CD4-positive, alpha-beta T cell treated with Interleukin-15 for 4 hours (primary cell): ENCODE measurements at regions not wholly inside any gene's neighbourhood (a gene's known extent, or its start where the extent isn't known, plus 50 kb on each side); places are given as distances from the start of the nearest gene placed in this dataset.
"Not testable (repeated sequence)": the region's sequence is repeated elsewhere in the genome, so short reads cannot be mapped to it uniquely, and the experiment has no call there.

Source experiments
- DNase-seq: peaks from one replicate; pipeline ENCODE4 v3.0.0-alpha.2; 2020; ENCODE audit warnings: low spot score

GRCh38 chr2:126227250-126227649 is 428.7 kb upstream of the GYPC start:
- DNase-seq = no peak

GRCh38 chr2:126228531-126228930 is 427.4 kb upstream of the GYPC start:
- no peak for DNase-seq

DNA sequence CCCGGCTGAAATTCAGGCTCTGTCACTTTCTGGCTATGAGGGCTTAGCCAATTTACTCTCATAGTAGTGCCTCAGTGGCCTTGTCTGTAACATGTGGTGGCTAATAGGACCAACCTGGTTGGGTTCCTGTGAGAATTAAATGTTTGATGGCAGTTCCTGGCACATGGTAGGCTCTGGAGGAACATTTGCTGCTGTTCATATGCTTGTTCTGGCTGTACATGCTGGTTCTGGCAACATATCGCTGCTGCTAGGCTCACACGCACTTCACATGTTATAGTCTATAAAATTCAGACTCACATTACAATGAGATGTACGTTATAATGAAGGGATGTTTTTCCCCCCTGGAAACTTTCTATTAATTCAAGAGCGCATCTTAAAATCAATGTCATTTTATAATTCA is 417.7 kb upstream of the GYPC start:
- DNase-seq = no peak

- no peak for DNase-seq
Measured at GRCh38 chr2:126239320-126239955, 416.5 kb upstream of the GYPC start.

- DNase-seq = no peak
Measured at GRCh38 chr2:126241001-126241400, 415.0 kb upstream of the GYPC start.

DNA sequence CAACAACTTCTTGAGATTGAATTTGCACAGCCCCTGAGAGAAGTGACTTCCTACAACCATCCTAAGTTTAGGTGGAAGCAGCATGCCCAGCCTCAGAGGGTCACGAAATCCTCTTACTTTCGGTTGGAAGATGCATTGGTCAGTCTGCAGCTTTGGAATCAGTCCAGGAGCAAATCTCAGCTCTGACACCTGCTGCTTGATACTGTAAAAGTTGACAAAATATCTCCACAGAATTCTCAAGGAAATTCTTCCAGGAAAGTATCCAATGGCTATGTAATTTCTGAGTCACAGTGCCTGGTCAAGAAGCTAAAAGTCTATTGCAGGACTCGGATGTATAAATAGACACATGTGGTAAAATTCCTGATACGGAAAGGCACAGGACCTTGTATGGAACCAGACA is 414.5 kb upstream of the GYPC start:
- no peak for DNase-seq

GRCh38 chr2:126244937-126245336 is 411.0 kb upstream of the GYPC start:
- no peak for DNase-seq

- no peak for DNase-seq
Measured at GRCh38 chr2:126253669-126254068, 402.3 kb upstream of the GYPC start.

DNA sequence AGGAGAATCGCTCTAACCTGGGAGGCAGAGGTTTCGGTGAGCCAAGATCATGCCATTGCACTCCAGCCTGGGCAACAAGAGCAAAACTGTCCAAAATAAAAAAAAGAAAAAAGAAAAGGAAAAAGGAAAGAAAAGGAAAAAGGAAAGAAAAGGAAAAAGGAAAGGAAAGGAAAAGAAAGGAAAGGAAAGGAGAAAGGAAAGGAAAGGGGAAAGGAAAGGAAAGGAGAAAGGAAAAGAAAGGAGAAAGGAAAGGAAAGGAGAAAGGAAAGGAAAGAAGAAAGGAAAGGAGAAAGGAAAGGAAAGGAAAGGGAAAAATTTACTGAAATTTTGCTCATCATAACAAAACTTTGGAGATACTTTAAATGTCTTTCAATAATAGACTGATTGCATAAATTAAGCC is 391.3 kb upstream of the GYPC start:
- no peak for DNase-seq

DNA sequence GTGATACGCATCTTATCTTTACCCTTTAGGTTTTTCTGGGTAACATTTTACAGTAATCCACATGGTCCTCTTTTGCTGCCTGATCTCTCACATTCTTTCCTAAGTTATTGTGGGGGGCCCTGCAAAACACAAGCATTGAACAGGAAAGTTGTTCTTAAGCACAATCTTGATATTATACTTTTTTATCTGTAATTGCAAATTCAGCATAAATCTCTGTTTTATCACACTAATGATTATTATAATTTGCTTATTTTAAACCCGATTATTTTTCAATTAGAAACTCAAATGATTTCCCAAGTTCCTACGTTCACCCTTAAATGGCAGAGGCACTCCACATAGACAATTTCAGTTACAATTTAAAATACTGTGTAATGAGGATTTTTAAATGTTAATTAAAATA is 386.0 kb upstream of the GYPC start:
- DNase-seq = no peak

GRCh38 chr2:126270587-126270986 is 385.4 kb upstream of the GYPC start:
- no peak for DNase-seq

DNA sequence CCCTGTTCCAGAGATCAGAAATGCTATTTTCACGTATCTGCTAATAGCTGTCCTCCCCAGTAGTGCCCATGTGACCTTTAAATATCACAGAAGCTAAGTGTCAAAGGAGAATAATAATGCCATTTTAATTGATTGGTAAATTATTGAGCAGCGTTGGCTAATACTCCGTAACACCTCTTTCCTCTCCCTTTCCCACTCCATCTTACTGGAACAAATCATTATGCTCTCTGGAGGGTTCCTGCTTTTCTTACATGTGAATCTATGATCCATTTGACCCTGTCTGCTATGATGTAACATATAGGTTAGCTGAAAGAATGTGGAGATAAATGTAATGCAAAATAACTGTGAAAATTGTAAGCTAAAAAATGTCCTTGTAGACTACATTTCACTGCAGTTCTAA is 383.6 kb upstream of the GYPC start:
- DNase-seq = no peak

GRCh38 chr2:126275098-126275497 is 380.9 kb upstream of the GYPC start:
- no peak for DNase-seq

DNA sequence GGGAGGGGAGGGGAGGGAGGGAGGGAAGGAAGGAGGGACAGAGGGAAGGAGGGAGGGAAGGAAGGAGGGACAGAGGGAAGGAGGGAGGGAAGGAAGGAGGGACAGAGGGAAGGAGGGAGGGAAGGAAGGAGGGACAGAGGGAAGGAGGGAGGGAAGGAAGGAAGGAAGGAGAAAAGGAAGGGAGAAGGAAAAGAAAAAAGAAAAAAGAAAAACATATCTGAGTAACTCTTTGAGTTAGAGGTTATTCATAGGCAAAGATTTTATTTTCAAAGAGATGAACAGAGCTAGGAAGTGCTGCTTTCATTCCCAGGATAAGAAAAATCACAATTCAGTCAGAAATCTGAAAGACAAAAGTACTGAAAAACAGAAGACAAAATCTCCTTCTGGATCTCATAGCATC is 379.7 kb upstream of the GYPC start:
- DNase-seq = not testable (repeated sequence)

- DNase-seq = no peak
Measured at GRCh38 chr2:126288362-126288761, 367.6 kb upstream of the GYPC start.

DNA sequence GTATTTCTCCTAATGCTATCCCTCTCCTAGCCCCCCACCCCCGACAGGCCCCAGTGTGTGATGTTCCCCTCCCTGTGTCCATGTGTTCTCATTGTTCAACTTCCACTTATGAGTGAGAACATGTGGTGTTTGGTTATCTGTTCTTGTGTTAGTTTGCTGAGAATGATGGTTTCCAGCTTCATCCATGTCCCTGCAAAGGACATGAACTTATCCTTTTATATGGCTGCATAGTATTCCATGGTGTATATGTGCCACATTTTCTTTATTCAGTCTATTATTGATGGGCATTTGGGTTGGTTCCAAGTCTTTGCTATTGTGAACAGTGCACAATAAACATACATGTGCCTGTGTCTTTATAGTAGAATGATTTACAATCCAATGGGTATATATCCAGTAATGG is 362.0 kb upstream of the GYPC start:
- not testable (repeated sequence) for DNase-seq

DNA sequence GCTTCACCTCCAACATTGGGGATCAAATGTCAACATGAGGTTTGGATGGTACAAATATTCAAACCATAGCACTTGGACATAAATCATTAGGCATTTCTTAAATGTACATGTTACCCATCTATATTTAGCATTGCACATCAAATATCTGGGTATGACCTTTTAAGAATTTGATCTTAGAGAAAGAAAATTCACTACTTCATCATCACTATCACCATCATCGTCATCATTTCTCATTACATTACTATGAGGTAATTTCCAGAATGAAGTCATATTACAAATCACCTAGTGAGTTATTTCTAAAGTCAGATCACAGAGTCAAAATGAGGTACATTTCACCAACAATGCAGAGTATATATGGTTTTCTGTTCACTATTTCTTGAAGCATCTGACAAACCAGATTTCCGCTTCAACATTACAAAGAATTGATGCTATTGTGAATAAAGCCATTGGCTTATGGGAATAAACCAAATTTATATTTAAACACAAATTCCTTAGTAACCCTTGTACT is 356.4 kb upstream of the GYPC start:
- DNase-seq = no peak

DNA sequence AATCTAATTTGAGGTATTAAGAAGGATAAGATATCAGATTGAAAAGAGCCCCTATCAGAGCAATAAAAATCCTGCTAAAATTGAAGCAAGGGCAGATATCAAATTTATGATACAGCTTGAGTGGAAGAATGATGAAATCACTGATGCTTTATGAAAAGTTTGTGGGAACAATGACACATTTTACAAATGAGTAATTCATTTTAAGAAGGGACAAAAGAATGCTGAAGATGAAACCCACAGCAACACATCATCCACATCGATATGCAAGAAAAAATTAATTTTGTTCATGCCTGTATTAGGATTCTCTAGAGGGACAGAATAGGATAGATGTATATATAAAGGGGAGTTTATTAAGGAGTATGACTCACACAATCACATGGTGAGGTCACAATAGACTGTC is 355.6 kb upstream of the GYPC start:
- DNase-seq = no peak

DNA sequence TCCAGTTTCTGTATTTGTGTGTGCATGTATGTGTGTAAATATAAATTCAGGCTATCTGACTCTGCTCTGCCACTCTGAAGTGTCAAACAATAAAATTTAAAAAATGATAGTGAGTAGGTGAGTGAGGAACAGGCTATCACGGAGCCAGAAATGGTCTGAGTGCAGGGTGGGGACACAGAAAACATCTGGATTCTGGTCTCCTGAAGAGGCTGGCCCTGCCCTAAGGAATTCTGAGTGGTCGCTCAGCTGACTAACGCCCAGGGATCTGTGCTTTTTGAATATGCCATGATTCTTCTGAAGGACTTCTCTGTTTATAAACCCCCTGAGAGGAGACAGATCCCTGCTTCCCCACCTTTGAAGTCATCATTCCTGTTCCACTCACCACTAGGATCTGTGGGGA is 353.9 kb upstream of the GYPC start:
- DNase-seq = no peak

- DNase-seq = no peak
Measured at GRCh38 chr2:126303113-126303512, 352.8 kb upstream of the GYPC start.

- no peak for DNase-seq
Measured at GRCh38 chr2:126304154-126304553, 351.8 kb upstream of the GYPC start.

GRCh38 chr2:126306539-126306938 is 349.4 kb upstream of the GYPC start:
- DNase-seq = no peak

DNA sequence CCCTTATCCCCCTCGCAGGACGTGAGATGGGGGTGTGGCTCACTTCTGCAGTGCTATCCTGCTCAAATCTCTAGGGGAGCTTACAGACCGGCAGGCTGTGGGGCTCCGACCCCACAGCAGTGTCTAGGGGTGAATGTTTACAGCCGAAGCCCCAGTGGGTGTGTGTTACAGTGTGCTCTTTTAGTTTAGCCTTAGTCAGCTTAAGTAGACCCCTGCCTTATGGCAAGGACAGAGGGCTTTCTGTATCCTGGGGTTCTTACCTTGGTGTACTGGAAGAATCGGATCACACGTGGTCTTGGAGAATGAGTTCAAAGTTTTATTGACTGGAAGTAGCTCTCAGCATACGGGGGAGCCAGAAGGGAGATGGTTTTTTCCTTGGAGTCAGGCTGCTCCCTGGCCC is 348.2 kb upstream of the GYPC start:
- no peak for DNase-seq

GRCh38 chr2:126309185-126309584 is 346.8 kb upstream of the GYPC start:
- no peak for DNase-seq

DNA sequence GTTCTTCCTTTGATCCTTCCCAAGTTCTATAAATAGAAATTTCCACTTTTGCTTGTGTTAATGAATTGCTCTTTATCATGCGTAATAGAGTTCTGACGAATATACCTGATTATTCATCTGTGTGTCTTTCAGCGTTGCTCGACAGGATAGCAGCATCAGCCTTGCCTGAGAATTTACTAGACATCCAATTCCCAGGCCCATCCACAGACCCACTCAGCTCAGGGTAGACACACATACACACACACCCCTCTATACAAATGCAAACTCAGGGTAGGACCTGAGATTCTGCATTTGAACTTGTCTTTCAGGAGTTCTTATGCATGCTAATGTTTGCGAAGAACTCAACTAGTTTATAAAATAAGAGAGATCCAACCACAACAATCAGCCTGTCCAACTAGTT is 343.4 kb upstream of the GYPC start:
- DNase-seq = no peak
